HG02885 (cell line): ENCODE measurements at regions not wholly inside any gene's neighbourhood (a gene's known extent, or its start where the extent isn't known, plus 50 kb on each side); places are given as distances from the start of the nearest gene placed in this dataset.
"Not testable (repeated sequence)": the region's sequence is repeated elsewhere in the genome, so short reads cannot be mapped to it uniquely, and the experiment has no call there.

Experiments
- ATAC-seq: cut with Tn5 transposase; IDR thresholded peaks from one replicate; pipeline ENCODE4 v1.9.1; 2021; ENCODE audit warnings: mild to moderate bottlenecking; ENCODE audit not compliant: unreplicated experiment, poor library complexity

DNA sequence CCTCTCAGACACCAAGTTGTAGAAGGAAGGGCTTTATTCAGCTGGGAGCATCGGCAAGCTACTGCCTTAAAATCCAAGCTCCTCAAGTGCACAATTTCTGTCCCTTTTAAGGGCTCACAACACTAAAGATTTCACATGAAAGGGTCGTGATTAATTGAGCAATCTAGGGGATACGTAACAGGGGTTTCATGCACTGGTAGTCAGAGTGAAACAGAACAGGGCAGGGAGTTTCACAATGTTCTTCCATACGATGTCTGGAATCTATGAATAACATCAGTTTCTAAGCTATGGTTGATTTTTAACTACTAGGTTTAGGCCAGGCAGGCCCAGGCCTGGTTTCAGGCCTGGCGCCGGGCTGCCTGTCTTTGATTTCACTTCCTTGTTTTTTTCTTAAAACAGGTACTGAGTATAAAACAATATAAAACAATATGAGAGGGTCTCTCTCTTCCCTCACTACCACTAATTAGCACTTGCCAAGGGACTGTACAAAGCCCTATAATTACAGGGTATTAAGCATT, 315.4 kb downstream of the NAF1 start:
- ATAC-seq: not testable (repeated sequence)

DNA sequence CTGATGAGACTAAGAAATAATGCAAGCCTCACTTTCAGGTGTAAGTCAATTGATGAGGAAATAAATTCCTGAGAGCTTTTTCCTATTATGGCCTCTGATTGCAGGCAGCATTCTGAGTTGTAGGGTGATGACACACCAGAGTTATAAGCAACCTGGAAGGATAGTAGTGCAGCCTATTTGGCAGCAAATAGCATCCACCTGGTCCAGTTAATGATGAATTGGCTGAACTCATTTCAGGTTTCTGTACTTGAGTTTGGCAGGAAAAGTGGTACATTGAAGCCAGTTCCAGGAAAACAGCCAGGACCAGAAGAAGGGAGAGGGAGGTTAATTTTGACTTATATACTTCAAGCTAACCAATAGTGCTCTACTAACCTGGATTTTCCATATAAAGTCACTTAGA, 316.8 kb downstream of the NAF1 start:
- ATAC-seq: no peak

DNA sequence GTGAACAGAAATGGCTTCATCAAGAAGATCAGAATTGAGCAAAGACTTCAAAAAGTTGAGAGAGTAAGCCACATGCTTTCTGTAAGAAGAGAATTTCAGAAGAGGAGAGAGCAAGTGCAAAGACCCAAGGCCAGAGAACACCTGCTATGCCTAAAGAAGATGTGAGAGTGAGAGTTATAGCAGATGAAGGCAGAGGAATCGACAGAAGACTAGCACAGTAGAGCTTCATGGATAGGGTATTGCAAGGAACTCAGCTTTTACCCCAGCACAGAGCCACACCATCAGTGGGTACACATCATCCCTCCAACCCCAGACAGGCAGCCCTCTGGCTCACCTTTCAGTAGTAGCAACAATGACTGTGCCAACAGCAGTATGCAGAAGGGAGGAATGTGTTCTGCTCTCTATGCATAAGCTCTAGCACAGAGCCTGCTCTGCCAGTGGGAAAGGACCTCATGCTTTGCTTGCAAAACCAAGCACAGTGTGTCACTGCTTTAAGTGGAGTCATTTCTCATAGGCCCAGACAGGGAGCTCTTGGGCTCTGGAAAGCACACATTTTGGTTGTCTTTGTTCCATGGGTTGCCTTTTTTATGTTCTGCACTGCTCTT, 318.6 kb downstream of the NAF1 start:
- ATAC-seq: peak; percentile 42

DNA sequence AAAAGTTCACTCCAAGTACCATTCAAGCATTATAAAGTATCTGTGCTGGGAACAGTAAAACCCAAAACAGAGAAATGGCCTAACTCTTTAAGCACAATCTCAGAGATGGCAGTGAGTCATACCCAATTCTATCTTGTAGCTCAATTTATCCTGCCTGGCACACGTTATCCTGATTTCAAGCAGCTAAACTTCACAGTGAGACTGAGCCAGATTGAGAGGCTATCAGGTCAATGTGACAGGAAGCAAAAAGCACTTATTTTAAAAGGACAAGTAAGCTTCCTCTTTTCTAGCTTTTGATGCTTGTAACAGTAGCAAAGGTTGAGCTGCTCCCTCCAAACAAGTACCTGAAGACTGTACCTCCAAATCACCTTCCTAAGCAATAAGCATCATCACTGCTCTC, 324.9 kb downstream of the NAF1 start:
- no peak for ATAC-seq

DNA sequence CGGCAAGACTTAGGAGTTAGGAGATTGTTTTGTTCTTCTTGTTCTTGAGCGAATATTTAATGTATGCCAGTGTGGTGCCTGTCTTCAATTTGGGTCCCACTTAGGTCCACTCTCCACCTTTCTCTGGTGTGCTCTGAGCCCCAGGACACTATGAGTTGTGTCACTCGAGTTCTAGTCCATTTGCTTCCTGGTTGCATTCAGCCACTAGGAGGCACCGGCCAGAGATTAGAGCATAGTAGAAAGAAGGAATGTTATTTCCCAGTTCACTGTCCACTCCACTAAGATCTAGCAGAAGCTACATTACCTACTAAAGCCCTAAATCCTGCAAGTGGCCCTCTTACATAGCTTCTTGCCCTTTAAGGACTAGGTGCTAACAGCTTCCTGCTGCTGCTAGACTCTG, 326.9 kb downstream of the NAF1 start:
- no peak for ATAC-seq

DNA sequence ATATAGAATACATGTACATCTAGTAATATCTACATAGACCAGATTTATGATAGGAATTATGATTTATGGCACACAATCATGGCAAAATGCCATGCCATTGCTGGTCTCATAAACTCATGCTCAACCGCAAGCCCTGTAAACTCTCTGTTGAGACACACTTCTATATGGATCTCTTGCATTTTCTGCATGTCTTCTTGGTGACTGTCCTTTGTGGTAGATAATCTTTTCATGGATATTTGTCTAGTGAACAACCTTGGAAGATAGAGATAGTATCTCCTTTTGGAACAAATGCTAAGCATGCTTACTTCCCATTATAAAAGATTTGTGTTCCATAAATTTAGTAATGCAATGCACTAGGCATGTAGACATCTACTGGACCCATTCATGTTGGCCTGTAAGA, 328.0 kb downstream of the NAF1 start:
- ATAC-seq: no peak

DNA sequence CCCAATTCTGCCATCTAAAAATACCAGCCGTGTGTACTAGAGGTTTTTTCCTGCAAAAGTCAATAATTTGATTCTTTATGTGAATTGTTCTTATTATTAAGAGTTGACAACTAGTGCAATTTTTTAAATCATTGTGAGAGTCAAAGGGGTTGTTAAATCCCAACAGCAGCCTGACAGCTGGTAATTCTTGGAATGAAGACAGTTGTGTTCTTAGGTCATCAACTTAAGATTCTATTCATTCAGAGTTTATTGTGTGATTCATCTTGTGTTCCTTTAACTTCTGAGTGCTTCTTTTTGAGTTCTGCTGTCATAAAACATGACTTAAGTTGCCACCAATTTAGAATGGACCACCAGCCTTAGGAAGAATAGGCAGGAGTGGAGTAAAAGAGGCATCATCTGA, 329.0 kb downstream of the NAF1 start:
- no peak for ATAC-seq

DNA sequence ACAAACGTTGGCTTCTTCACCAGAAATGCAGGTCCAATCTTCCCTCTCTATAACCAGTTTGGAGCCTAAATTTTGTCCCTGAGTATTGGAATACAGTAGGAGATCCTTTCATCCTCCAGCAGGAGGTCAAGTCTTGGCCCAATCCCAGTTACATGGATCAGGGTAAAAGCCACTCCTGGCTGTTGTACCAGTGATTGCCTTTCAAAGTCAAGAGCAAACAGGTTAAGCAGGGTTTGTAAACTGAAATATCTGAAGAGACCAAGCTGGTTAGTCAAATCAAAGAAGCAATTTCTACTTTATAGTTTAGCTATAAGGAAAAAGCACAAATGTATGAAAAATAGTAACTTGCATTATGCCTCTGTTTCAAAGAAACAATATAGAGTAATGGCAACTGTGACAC, 329.4 kb downstream of the NAF1 start:
- ATAC-seq: no peak

DNA sequence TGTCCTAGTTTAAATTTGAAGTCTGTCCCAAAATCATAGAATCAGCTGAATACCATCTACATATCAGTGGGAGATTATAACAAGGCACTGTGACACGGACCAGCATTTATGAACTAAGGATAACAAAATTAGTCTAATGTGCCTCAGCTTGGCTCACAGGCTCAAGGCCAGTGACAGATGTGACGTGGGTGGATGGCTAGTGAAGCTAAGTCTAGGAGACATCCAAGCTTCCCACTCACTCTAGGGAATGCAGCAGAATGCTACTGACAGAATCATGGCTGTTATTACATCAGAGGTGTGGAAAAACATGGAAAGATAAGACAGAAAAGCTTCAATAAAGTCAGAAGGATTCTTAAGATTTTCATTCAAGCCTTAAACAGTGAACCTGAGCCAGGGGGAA, 329.9 kb downstream of the NAF1 start:
- ATAC-seq: no peak

DNA sequence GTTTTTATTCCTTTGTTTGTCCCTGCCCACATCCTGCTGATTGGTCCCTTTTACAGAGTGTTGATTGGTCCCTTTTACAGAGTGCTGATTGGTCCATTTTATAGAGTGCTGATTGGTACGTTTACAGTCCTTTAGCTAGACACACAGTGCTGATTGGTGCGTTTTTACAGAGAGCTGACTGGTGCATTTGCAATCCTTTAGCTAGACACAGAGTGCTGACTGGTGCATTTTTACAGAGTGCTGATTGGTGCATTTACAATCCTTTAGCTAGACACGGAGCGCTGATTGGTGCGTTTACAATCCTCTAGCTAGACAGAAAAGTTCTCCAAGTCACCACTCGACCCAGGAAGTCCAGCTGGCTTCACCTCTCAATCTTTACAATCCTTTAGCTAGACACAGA, 330.4 kb downstream of the NAF1 start:
- not testable (repeated sequence) for ATAC-seq

DNA sequence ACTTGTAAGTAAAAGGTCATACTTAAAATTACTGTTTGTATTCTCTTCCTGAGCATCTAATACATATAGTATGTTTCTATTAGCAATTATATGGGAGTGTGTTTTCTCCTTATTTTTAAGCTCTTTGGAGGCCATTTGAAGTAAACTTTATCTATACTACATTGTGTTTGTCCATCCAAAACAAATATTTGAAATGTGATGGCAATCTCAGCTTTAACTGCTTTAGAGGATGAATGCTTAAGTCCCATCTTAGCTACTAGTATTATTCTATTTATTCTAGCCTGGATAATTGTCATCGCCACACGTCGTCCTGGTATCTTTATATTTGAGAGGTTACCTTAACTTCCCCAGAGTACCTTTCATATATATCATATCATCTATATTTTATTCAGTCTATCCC, 335.8 kb downstream of the NAF1 start:
- no peak for ATAC-seq

DNA sequence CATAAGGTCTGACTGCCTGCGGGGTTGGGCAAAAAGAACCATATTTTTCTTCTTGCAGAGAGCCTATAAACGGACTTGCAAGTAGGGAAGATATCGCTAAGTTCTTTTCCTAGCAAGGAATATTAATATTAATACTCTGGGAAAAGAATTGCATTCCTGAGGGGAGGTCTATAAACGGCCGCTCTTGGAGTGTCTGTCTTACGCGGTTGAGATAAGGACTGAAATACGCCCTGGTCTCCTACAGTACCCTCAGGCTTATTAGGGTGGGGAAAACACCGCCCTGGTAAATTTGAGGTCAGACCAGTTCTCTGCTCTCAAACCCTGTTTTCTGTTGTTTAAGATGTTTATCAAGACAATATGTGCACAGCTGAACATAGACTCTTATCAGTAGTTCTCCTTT, 349.3 kb downstream of the NAF1 start:
- ATAC-seq: not testable (repeated sequence)

DNA sequence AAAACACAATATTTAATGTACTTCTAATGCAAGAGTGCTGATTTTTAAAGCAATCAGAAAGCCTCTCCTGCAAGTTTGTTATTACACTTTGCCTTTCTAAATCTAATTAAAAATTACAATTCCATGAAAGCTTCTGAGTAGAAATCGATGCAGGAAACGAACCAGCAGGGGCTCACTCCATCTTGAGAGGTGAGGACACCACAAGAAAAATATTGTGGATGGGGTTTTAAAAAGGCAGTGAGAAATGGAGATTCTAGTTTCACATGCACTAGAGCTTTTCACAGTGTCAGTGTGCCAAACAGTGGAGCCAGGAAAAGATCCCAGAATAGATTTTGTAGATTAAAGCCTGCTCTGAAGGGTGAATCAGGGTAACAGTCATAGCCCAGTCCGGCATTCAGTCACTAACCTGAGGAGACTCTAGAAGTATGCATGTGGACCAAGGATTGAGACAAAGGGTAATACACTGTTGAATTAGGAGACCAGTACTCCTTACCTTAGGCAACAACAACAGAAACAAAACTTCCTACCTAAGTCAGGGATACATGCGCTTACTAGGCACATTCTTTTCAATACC, 362.3 kb downstream of the NAF1 start:
- no peak for ATAC-seq

DNA sequence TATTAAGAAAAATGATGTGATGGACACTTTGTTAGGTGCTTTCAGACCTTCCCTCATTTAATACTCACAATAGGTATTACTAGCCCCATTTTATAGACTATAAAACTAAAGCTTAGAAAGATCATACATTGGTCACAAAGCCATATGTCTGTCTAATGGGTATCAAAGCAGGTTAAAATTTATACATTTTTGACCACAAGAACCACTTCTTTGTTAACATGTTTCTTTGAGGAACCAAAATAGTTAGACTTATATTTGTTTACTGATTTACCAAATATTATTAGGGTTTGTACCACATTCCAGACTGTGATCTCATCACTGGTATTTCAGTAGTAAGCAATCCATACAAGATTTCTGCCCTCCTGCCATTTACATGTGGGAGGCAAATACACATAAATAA, 363.3 kb downstream of the NAF1 start:
- ATAC-seq: no peak

DNA sequence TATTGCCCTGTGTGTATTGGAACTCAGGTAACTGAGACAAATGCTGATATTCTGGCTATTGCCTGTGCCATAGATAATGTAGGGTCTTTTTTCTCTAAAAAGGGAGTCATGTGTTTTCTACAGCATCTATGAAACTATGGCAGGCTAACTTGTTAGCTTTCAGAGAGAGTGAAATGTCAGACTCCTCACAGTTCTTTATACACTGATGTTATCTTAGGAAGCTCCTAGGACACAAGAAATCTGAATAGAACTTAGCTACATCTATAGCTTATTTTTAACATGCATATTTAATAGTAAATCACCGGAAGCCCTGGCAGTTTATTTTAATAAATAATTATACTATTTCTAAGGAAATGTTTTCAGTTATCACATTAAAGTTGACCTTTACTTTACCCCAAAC, 369.6 kb downstream of the NAF1 start:
- no peak for ATAC-seq

DNA sequence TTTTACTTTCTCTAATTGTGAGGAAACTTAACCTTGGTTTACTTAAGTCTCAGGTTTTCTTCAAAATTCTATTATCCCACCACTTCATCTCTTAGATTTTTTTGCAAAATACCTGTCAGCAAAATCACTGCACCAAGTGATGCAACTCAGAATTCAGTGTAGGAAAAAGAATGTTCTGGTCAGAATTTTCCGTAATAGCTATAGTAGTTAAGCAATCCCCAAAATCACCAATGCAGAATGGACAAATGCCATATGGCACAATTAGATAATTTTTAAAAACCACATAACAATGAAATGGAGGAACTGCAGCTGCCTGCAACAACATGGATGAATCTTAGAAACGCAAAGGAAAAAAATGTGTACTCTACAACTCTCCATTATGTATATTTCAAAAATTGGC, 373.1 kb downstream of the NAF1 start:
- no peak for ATAC-seq

DNA sequence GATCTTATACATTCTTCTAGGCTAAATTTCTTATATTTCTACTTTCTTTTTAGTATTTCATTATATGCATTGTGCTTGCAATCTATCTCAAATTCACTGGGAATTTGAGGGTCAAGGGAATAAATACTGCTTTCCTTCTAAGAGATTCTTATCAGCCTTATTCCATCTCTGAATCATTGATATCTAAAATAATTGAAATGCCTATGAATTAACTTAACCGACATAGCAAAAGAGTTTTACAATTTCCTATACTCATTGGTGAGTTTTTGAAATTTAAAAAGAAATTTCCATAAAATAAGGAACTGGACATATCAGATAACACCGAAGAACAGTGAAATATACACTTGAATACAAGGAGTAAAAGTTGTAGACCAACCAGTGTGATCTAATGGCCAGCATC, 373.7 kb downstream of the NAF1 start:
- no peak for ATAC-seq

DNA sequence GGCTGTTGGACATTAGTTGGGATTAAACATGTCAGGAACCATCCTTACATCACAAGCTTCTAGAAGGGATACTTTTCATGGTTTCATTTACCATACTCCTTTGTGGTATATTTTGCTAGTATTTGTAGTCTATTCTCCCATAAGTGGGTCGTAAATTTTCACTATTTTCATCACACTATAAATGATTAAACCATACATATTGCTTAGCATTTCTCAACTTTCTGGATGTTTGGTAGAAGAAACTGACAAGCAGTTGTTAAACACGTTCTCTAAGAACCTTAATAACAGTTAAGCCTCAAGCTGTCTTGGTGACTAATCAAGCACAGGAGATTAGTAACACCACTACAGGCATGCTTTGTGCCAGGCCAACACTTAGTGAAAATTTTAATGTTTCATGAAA, 375.5 kb downstream of the NAF1 start:
- no peak for ATAC-seq

DNA sequence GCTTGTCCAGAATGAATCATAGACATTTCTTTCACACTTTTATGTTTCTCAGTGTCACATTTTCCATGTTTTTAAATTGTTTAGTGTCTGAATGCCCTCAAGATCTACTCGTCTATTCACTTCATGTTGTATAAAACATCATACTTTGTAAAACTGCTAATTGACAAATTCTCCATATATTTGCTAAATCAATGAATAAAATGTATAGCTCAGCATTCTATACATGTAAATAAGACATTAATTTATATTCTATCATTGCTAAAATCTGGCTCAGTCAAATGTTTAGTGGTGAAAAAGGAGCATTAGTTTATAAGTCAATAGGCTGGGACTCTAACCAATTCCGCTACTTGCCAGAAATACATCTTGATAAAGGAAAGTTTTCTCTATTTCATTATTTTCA, 379.6 kb downstream of the NAF1 start:
- no peak for ATAC-seq

DNA sequence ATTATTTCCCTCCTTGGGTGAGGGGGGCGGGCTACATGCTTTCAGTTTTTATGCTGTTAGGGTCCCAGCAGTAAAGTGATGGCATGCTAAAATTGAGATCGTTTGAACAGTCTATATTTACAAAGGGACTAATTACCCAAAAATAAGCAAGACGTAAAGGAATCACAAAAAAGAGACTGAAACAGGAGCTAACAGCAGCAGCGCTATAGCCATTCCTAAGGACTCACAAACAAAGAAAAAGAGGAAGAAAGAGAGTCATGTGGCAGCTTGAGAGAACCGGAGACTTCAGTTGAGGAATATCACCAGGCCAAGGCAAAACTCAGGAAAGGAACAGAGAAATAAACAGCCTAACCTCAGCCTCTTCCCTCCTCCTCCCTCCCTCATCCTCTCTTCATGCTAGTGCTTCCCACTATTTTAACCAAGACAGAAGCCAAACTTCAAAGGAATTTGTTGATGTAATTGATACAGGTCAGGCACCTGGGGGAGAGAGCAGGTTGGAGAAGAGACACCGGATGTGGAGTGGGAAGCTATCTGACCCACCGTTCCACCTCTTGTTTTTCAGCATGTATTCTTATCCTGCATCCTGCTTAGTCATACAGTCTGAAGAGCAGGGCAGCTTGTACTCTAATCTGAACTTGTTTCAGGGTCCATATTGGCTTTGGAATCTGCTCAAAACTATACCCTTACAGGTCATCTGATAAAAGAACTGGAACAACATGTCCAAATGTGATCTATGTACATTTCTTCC, 383.7 kb downstream of the NAF1 start:
- no peak for ATAC-seq

DNA sequence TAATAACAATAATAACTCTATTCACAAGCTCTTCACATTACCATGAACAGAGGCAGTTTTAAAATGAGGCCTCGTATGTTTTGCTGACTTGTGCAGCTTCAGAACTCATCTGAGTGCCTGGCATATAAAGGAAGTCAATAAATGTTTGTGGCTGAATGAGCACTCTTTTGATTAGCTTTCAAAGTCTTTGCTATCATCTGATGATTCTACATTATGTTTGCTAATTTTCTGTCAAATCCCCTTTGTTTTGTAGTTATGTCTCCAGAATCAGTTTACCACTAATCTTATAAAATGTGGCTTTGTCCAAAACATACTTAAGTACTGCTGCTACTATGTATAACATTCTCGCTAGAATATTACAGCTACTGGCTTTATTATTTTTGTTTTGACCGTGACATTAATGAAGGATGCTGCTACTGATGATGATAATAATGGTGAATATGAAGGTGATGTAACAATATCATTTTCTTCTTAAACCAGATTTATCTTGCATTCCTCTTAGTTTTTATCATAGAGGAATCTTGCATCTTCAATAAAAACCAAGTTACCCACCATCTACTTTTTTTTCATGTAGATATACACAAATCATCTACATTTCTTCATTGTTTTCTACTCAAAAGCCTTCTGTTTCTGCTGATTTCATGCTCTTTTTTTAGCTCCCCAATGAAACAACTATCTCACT, 384.5 kb downstream of the NAF1 start:
- no peak for ATAC-seq
